GM19238 (cell line): ENCODE measurements at regions not wholly inside any gene's neighbourhood (a gene's known extent, or its start where the extent isn't known, plus 50 kb on each side); places are given as distances from the start of the nearest gene placed in this dataset.

ENCODE experiments used
- DNase-seq: peaks from one replicate; pipeline ENCODE4 v3.0.0; 2011; ENCODE audit warnings: low spot score; ENCODE audit not compliant: insufficient read length

GRCh38 chr10:129285459-129285858, 181.6 kb upstream of the MGMT start:
- no peak for DNase-seq

GRCh38 chr10:129288999-129289584, 177.9 kb upstream of the MGMT start:
- no peak for DNase-seq

- DNase-seq: no peak
These were observed 172.9 kb upstream of the MGMT start for GRCh38 chr10:129293991-129294700.

- DNase-seq: no peak
These were observed 172.1 kb upstream of the MGMT start for GRCh38 chr10:129294944-129295343.

GRCh38 chr10:129305046-129305445, 162.0 kb upstream of the MGMT start:
- DNase-seq: no peak

- no peak for DNase-seq
These were observed 159.9 kb upstream of the MGMT start for GRCh38 chr10:129307141-129307540.

- DNase-seq: no peak
These were observed 158.0 kb upstream of the MGMT start for GRCh38 chr10:129308953-129309564.

- DNase-seq: no peak
These were observed 157.5 kb upstream of the MGMT start for GRCh38 chr10:129309565-129309964.

GRCh38 chr10:129310881-129311280, 156.2 kb upstream of the MGMT start:
- DNase-seq: no peak

- no peak for DNase-seq
These were observed 147.1 kb upstream of the MGMT start for GRCh38 chr10:129319934-129320333.

GRCh38 chr10:129320340-129320739, 146.7 kb upstream of the MGMT start:
- DNase-seq: no peak

- DNase-seq: no peak
These were observed 145.3 kb upstream of the MGMT start for GRCh38 chr10:129321727-129322126.

- DNase-seq: no peak
These were observed 143.9 kb upstream of the MGMT start for GRCh38 chr10:129322933-129323820.

GRCh38 chr10:129323879-129324278, 143.2 kb upstream of the MGMT start:
- no peak for DNase-seq

- no peak for DNase-seq
These were observed 141.1 kb upstream of the MGMT start for GRCh38 chr10:129325893-129326292.

- no peak for DNase-seq
These were observed 138.5 kb upstream of the MGMT start for GRCh38 chr10:129328546-129328945.

GRCh38 chr10:129329385-129330055, 137.5 kb upstream of the MGMT start:
- no peak for DNase-seq

- DNase-seq: no peak
These were observed 136.8 kb upstream of the MGMT start for GRCh38 chr10:129330211-129330610.

GRCh38 chr10:129331207-129331838, 135.7 kb upstream of the MGMT start:
- no peak for DNase-seq

GRCh38 chr10:129331839-129332220, 135.2 kb upstream of the MGMT start:
- no peak for DNase-seq

- no peak for DNase-seq
These were observed 134.6 kb upstream of the MGMT start for GRCh38 chr10:129332476-129332875.
